Fibroblast of peridontal ligament (primary cell): ENCODE measurements at regions not wholly inside any gene's neighbourhood (a gene's known extent, or its start where the extent isn't known, plus 50 kb on each side); places are given as distances from the start of the nearest gene placed in this dataset.
A peak's percentile ranks its signal among the peaks of the same experiment; 100 is the strongest.

Source experiments
- DNase-seq: peaks from one replicate; pipeline ENCODE4 v3.0.0-alpha.2; 2010; ENCODE audit errors: extremely low read depth

GRCh38 chr5:73292816-73293459 is 119.9 kb downstream of the TMEM174 start:
- DNase-seq: no peak

- no peak for DNase-seq
Measured at GRCh38 chr5:73291873-73292272, 118.9 kb downstream of the TMEM174 start.

- DNase-seq: no peak
Measured at GRCh38 chr5:73290242-73290641, 117.2 kb downstream of the TMEM174 start.

- DNase-seq: no peak
Measured at GRCh38 chr5:73288803-73289720, 116.1 kb downstream of the TMEM174 start.

- no peak for DNase-seq
Measured at GRCh38 chr5:73286896-73287295, 113.9 kb downstream of the TMEM174 start.

GRCh38 chr5:73284985-73285384 is 112.0 kb downstream of the TMEM174 start:
- no peak for DNase-seq

GRCh38 chr5:73284220-73284795 is 111.3 kb downstream of the TMEM174 start:
- DNase-seq: no peak

- DNase-seq: no peak
Measured at GRCh38 chr5:73282923-73283322, 109.9 kb downstream of the TMEM174 start.

- DNase-seq: no peak
Measured at GRCh38 chr5:73282383-73282782, 109.4 kb downstream of the TMEM174 start.

- DNase-seq: no peak
Measured at GRCh38 chr5:73280821-73281746, 108.1 kb downstream of the TMEM174 start.

GRCh38 chr5:73280386-73280785 is 107.4 kb downstream of the TMEM174 start:
- DNase-seq: no peak

- DNase-seq: no peak
Measured at GRCh38 chr5:73279805-73280204, 106.8 kb downstream of the TMEM174 start.

GRCh38 chr5:73278693-73279092 is 105.7 kb downstream of the TMEM174 start:
- no peak for DNase-seq

- peak; percentile 74 for DNase-seq
Measured at GRCh38 chr5:73274881-73275663, 102.1 kb downstream of the TMEM174 start.

- peak; percentile 55 for DNase-seq
Measured at GRCh38 chr5:73274121-73274520, 101.1 kb downstream of the TMEM174 start.

GRCh38 chr5:73273379-73274050 is 100.5 kb downstream of the TMEM174 start:
- no peak for DNase-seq

GRCh38 chr5:73272351-73272750 is 99.4 kb downstream of the TMEM174 start:
- DNase-seq: no peak

GRCh38 chr5:73268826-73269225 is 95.8 kb downstream of the TMEM174 start:
- no peak for DNase-seq

- no peak for DNase-seq
Measured at GRCh38 chr5:73267766-73268435, 94.9 kb downstream of the TMEM174 start.
